Duodenal mucosa (tissue), 2 donors: ENCODE measurements at regions not wholly inside any gene's neighbourhood (a gene's known extent, or its start where the extent isn't known, plus 50 kb on each side); places are given as distances from the start of the nearest gene placed in this dataset.

ENCODE experiments used
- H3K27ac ChIP-seq: one replicate; pipeline ENCODE4 v1.7.0; 2013; ENCODE audit warnings: low read depth, low read length
- H3K27me3 ChIP-seq, 2 donors: one replicate each; pipeline ENCODE4 v1.7.0; 2013; ENCODE audit warnings: low read length in 2 of 2, control low read depth in 1 of 2; ENCODE audit not compliant: insufficient read depth in 2 of 2, control insufficient read depth in 1 of 2
- H3K36me3 ChIP-seq, 2 donors: one replicate each; pipeline ENCODE4 v1.7.0; 2013; ENCODE audit warnings: low read length in 2 of 2, control low read depth in 1 of 2; ENCODE audit not compliant: insufficient read depth in 2 of 2, control insufficient read depth in 1 of 2
- H3K4me1 ChIP-seq, 2 donors: one replicate each; pipeline ENCODE4 v1.7.0; 2013; ENCODE audit warnings: low read length in 2 of 2, control low read depth in 1 of 2; ENCODE audit not compliant: insufficient read depth in 2 of 2, control insufficient read depth in 1 of 2
- H3K4me3 ChIP-seq, 2 donors: one replicate each; pipeline ENCODE4 v1.7.0; 2013; ENCODE audit warnings: low read length in 2 of 2, low read depth in 1 of 2
- H3K9ac ChIP-seq, 2 donors: one replicate each; pipeline ENCODE4 v1.7.0; 2013; ENCODE audit warnings: low read length in 2 of 2, low read depth in 1 of 2
- H3K9me3 ChIP-seq, 2 donors: one replicate each; pipeline ENCODE4 v1.7.0; 2013; ENCODE audit warnings: low read length in 2 of 2, control low read depth in 1 of 2; ENCODE audit not compliant: control insufficient read depth in 1 of 2

DNA sequence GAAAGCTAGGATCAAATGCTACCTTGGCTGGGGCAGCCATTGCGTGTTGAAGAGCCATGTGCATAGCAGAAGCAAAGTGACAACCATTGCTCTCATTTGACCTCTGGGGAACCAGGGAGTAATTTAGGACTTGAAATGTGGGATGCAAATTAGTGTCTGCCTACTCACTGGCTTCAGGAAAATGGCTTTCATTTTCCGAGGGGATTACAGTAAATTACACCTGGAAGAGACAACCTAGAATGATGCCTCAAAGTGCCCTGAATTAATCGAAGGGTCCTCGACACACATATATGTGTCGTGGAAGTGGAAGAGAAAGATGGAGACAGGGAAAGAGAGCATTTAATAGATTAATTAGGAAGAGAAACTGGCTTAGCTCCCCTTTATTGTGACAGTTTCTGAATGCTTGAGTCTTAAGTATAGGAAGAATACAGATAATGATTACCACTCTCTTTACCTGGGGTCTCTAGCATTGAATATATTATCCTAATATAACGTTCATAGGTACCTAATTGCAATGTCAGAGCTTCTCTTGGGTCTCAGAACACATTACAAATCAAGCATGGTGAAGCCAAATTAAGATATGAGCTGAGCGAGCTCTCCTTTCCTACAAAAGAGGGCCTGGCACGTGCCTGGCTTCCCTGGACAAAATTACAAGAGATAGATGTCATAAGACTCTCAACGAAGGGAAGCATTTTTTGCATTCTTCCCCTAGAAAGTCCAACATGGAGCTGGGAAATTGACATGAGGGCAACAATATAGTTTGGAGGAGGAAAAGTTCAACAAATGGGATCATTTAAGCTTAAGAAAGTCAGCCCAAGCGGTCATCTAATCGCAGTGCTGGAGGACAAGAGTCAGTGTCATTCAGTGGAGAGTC is 59.5 kb downstream of the MYCN start:
- no peaks in the 10 kb centered on the region for H3K4me1 ChIP-seq
- no peak overlapping the region for H3K9ac ChIP-seq
- no peak overlapping the region for H3K27ac ChIP-seq
- H3K4me3 ChIP-seq, result no peak overlapping the region
- no peaks in the 10 kb centered on the region for H3K27me3 ChIP-seq
- H3K9me3 ChIP-seq, result no peaks in the 10 kb centered on the region
- no peaks in the 10 kb centered on the region for H3K36me3 ChIP-seq

DNA sequence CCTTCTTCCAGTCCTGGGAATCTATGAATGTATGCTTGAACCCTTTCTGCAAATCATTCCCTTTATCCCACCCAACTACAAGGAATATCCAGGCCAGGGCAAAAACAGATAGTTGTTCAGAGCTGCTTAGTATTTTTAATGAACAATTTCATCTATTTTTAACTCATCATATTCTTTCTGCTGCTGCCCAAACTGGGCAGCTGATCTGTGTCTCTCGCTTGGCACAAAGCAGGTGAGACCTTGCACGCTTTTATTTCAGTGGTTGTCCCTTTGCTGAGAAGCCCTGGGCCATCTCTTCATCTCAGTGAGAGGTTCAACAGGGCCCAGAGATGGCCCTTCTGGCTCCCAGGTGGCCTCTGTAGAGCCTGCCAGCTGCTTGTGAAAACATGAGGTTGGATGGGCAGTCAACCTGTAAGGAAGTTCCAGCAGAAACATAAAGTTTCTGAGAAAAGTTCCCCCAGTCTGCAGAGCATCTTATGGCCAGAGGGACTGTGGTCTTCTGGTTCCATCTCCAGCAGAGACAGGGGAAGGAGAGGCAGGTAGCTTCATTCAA is 57.5 kb downstream of the MYCN start:
- no peaks in the 10 kb centered on the region for H3K36me3 ChIP-seq
- no peaks in the 10 kb centered on the region for H3K27me3 ChIP-seq
- H3K4me1 ChIP-seq, result no peaks in the 10 kb centered on the region

DNA sequence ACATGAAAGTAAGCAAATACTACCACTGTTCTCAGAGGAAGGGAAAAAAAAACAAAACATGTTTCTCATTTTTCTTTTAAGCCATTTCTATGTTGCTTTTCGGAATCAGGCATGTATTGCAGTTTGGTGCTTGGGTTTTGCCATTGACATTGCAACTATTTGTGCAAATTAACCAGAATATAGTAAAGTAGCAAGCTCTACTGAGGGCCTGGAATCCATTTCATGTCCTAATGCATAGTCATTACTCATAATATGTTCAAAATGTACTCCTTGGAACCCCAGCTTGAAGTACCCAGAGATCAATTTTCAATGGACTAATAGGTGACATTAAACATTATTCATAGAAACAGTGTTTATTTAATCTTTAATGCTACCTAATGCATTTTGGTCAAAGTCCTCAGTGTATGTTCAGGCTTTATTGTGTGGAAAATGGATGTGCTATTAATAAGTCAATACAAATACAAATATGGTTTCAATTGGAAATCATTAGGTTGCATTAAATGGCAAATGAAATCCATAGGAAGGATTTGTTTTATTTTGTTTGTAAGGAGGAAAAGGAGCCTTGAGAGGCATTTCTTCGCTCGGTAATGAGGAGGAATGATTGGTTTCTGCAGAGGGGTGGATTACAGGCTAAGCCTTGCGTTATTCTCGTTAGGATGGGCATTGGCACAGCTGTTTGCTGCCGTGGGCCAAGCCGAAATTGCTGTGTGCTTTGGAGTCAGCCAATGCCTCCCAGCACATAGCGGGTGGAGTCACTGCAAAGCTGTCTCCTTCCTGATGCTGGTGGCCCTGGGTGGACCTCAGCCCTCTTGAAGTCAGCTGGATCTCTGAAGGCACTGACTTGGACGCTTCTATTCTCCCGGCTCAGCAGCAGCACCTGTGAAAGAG is 56.4 kb downstream of the MYCN start:
- Histone ChIP-seq H3K27ac (no peak overlapping the region), H3K9ac (no peak overlapping the region), H3K4me3 (no peak overlapping the region), H3K36me3 (no peaks in the 10 kb centered on the region), H3K27me3 (no peaks in the 10 kb centered on the region), H3K4me1 (no peaks in the 10 kb centered on the region), H3K9me3 (no peaks in the 10 kb centered on the region)

More for the DNA sequence above, 57.5 kb downstream of the MYCN start:
- H3K9ac ChIP-seq, result no peak overlapping the region
- no peaks in the 10 kb centered on the region for H3K9me3 ChIP-seq
- H3K4me3 ChIP-seq, result no peak overlapping the region
- no peak overlapping the region for H3K27ac ChIP-seq
